ENCODE measurements at regions not wholly inside any gene's neighbourhood (a gene's known extent, or its start where the extent isn't known, plus 50 kb on each side); places are given as distances from the start of the nearest gene placed in this dataset.

DNA sequence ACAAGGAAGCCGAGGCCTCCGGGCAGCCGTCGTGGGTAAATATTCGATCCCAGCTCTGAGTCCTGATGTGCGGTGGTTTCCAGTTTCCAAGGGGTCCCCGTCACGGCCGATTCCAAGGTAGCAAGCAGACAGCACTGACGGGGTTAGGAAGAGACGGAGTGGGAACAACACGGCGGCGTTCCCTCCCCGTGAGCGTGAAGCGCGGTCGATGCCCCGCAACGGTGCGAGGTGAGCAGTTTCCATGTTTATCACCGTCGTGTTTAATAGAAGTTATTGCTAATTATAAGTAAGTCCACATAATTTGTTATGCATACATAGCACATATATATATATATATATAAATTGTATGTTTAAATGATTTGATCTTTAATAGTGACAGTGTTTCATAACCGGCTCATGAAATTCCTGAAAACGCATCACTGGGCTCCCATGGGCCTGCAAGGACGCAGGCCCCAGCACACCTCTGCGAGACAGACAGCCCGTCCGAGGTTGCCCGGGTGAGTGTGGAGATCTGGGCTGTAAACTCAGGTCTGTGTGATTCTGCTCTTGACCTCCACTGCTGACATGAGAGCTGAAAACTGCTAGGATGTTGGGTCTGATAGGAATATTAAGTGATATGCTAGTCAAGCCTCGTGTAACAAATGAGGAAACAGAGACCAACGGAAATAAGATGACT is 243.5 kb upstream of the SALL3 start:
- Histone ChIP-seq H3K4me1 (ENCODE audit: control insufficient read depth, low read length) (no peaks in the 10 kb centered on the region), H3K4me3 (ENCODE audit: low read length) (no peak overlapping the region), H3K27ac (ENCODE audit: low read depth, low read length) (no peak overlapping the region), H3K36me3 (ENCODE audit: control insufficient read depth, low read length) (no peaks in the 10 kb centered on the region), H3K27me3 (ENCODE audit: control insufficient read depth, low read length) (no peaks in the 10 kb centered on the region), H3F3A (ENCODE audit: control insufficient read depth, insufficient read depth) (no peaks in the 10 kb centered on the region), H3K9me2 (replicated peaks; ENCODE audit: control insufficient read depth, low read length) (no peaks in the 10 kb centered on the region), H3K9me3 (ENCODE audit: control insufficient read depth, insufficient read depth, low read length) (no peaks in the 10 kb centered on the region), H3K4me2 (ENCODE audit: low read length) (no peak overlapping the region), H3K79me2 (ENCODE audit: control insufficient read depth, low read length) (no peaks in the 10 kb centered on the region), H4K20me1 (ENCODE audit: control insufficient read depth, insufficient read depth, low read depth, low read length) (no peaks in the 10 kb centered on the region)
- TF ChIP-seq, protein P1, sequence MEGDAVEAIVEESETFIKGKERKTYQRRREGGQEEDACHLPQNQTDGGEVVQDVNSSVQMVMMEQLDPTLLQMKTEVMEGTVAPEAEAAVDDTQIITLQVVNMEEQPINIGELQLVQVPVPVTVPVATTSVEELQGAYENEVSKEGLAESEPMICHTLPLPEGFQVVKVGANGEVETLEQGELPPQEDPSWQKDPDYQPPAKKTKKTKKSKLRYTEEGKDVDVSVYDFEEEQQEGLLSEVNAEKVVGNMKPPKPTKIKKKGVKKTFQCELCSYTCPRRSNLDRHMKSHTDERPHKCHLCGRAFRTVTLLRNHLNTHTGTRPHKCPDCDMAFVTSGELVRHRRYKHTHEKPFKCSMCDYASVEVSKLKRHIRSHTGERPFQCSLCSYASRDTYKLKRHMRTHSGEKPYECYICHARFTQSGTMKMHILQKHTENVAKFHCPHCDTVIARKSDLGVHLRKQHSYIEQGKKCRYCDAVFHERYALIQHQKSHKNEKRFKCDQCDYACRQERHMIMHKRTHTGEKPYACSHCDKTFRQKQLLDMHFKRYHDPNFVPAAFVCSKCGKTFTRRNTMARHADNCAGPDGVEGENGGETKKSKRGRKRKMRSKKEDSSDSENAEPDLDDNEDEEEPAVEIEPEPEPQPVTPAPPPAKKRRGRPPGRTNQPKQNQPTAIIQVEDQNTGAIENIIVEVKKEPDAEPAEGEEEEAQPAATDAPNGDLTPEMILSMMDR (IDR thresholded peaks at IDR 0.05; ENCODE audit: low read depth, low read length, poor library complexity, severe bottlenecking) = no peak
- no peak for TF ChIP-seq EZH2phosphoT487 (IDR thresholded peaks at IDR 0.05; ENCODE audit: borderline replicate concordance, low read length)

DNA sequence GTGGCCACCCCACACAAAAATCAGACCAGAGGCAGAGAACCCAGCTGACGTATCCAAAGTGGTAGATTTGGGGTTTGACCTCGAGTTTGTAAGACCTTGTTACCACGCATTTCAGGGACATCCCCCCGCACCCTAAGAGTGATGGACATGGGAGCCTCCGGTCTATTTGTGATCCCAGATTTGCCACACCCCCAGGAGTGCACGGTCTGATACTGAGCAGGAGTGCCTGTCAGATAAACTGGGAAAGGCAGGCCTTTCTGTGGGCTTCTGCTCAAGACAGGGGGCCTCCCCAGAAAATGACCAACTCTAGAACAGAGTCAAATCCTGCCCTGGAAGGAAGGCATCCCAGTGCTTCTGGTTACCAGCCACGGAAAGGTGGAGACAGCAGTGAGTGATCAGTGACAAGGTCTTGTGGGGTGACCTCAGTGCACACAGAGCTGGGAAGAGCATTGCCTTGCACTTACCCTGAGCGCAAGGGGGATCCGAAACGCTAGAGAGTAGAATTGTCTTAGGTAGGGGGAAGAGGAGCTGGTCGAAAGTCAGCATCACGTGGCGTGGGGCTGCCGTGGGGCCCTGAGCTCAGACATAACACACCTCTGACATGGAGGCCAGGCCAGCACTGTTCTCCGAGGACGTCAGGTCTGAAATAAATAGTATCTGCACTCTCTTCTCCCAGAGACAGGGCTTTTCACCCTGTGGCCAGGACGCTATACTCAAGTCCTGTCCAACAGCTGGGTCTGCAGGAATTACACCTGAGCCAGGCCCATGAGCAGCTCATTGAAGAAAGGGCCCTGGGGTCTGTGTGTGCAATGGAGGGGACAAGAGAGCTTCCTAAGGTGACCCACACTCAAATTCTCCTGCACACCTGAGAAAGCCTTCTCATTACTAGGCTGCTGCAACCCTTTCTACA is 242.4 kb upstream of the SALL3 start:
- Histone ChIP-seq H4K20me1 (ENCODE audit: control insufficient read depth, insufficient read depth, low read depth, low read length) (no peaks in the 10 kb centered on the region), H3K4me1 (ENCODE audit: control insufficient read depth, low read length) (no peaks in the 10 kb centered on the region), H3K9me3 (ENCODE audit: control insufficient read depth, insufficient read depth, low read length) (no peaks in the 10 kb centered on the region), H3K79me2 (ENCODE audit: control insufficient read depth, low read length) (no peaks in the 10 kb centered on the region), H3K9me2 (replicated peaks; ENCODE audit: control insufficient read depth, low read length) (no peaks in the 10 kb centered on the region), H3K4me2 (ENCODE audit: low read length) (no peak overlapping the region), H3F3A (ENCODE audit: control insufficient read depth, insufficient read depth) (no peaks in the 10 kb centered on the region), H3K27ac (ENCODE audit: low read depth, low read length) (no peak overlapping the region), H3K4me3 (ENCODE audit: low read length) (no peak overlapping the region), H3K27me3 (ENCODE audit: control insufficient read depth, low read length) (no peaks in the 10 kb centered on the region), H3K36me3 (ENCODE audit: control insufficient read depth, low read length) (no peaks in the 10 kb centered on the region)
- no peak for TF ChIP-seq EZH2phosphoT487 (IDR thresholded peaks at IDR 0.05; ENCODE audit: borderline replicate concordance, low read length)
- TF ChIP-seq, protein P1 (IDR thresholded peaks at IDR 0.05; ENCODE audit: low read depth, low read length, poor library complexity, severe bottlenecking) = no peak

DNA sequence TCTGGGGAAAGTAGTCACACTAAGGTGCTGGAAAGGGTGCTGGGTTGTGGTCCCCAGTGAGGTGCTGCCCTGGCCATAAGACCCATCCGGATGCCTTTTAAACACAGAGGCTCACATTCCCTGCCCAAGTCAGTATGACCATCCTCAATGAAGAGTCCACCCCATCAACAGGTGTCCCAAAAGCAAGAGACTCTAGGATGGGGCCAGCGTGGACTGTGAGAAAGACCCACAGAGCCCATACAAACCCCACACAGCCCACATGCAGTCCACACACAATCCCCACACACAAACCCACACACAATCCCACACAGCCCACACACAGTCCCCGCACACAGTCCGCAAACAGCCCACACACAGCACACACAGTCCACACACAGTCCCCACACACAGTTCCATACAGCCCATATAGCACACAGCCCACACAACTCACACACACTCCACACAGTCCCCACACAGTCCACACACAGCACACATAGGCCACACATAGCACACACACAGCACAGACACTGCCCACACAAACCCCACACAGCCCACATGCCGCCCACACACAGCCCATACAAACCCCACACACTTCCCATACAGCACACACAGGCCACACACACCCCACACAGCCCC is 241.4 kb upstream of the SALL3 start:
- Histone ChIP-seq H3K36me3 (ENCODE audit: control insufficient read depth, low read length) (no peaks in the 10 kb centered on the region), H3K27me3 (ENCODE audit: control insufficient read depth, low read length) (no peaks in the 10 kb centered on the region), H3K4me3 (ENCODE audit: low read length) (no peak overlapping the region), H3K27ac (ENCODE audit: low read depth, low read length) (no peak overlapping the region), H3K9me2 (replicated peaks; ENCODE audit: control insufficient read depth, low read length) (no peaks in the 10 kb centered on the region), H3F3A (ENCODE audit: control insufficient read depth, insufficient read depth) (no peaks in the 10 kb centered on the region), H3K4me2 (ENCODE audit: low read length) (no peak overlapping the region), H3K79me2 (ENCODE audit: control insufficient read depth, low read length) (no peaks in the 10 kb centered on the region), H3K9me3 (ENCODE audit: control insufficient read depth, insufficient read depth, low read length) (no peaks in the 10 kb centered on the region), H3K4me1 (ENCODE audit: control insufficient read depth, low read length) (no peaks in the 10 kb centered on the region), H4K20me1 (ENCODE audit: control insufficient read depth, insufficient read depth, low read depth, low read length) (no peaks in the 10 kb centered on the region)
- no peak for TF ChIP-seq EZH2phosphoT487 (IDR thresholded peaks at IDR 0.05; ENCODE audit: borderline replicate concordance, low read length)
- TF ChIP-seq, protein P1 (IDR thresholded peaks at IDR 0.05; ENCODE audit: low read depth, low read length, poor library complexity, severe bottlenecking) = no peak
